IPS DF 4.7 (cell line): ENCODE measurements at regions not wholly inside any gene's neighbourhood (a gene's known extent, or its start where the extent isn't known, plus 50 kb on each side); places are given as distances from the start of the nearest gene placed in this dataset.

ENCODE experiments used
- DNase-seq: peaks from one replicate; pipeline ENCODE4 v3.0.0-alpha.2; 2013; ENCODE audit warnings: low spot score; ENCODE audit errors: extremely low read depth

GRCh38 chr17:12438212-12438611 lies 227.5 kb upstream of the MYOCD start:
- no peak for DNase-seq

DNA sequence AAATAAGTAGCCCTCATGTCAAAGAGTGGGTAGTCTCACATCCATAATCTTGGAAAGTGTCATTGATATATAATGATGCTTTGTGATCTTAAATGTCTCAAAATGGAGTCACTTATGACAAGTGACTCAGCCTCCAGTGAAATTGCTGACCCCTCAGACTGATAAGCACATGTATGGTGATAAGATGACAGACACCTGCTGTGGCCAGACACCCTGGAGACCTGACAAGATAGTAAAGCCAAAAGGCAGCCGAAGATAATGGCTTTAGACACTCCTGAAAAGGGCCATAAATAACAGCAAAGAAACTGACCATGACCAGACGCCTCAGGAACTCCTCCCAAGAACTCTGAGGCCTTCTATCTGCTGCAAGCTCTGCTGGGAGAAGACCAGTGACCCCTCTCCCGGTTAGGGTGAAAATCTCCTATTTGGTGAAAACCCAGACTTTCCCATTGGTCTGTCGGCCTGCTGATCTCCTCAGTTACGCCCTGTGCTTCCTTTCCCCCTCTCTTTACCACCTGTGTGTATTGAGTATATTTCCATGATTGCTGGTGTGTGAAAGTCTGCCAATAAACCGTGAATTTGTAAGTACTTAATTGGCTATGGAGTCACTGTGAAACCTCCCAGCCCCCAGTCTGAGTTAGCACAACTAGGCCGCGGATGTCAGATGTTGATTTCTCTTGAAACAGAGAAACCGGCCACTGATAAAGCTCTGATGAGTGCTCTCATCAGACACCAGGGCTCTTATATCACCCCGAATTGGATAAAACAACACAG lies 226.7 kb upstream of the MYOCD start:
- DNase-seq: no peak

- DNase-seq: no peak
Measured at GRCh38 chr17:12445331-12445730, 220.4 kb upstream of the MYOCD start.

GRCh38 chr17:12457493-12457892 lies 208.2 kb upstream of the MYOCD start:
- DNase-seq: no peak

- no peak for DNase-seq
Measured at GRCh38 chr17:12459736-12460135, 206.0 kb upstream of the MYOCD start.

GRCh38 chr17:12463102-12463501 lies 202.6 kb upstream of the MYOCD start:
- DNase-seq: no peak

DNA sequence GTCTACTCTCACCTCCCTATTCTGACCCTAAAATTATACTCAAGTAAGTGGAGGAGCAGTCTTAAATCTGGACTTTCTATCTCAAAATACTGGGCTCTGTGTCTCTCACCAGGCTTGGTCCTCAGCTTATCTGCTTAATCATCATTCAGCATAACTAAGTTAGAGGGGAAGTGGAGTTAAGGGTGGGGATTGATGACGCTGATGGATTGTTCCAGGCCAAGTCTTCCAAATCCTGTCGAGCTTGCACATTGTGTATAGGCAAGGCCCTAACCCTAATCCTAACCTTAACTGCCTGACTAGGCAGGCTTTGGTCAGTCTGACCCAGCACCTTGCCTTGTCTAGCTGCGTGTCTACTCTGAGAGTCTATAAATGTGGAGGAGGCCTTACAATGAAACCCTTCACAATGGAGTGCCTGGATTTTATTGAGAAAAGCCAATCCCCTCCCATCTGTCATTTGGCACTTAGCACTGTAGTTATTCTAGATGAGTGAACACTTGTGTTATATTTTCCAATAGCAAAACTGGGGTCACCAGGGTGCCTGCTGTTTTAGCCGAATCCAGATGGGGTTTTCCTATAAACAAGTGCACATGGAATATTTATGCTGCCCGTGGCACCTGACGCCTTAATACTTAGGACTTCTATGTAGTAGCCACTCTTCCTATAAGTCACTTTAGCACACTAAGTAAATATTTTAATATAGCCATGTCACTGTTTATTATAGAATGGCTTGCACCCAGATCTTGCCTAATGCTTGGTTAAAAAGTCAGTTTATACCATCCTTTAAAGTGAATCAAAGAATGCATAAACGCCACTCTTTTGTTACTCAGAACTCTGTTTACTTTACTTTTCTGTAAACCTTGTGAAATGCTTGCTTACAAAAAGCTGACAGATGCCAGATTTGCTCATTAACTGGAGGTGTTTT lies 193.2 kb upstream of the MYOCD start:
- no peak for DNase-seq

DNA sequence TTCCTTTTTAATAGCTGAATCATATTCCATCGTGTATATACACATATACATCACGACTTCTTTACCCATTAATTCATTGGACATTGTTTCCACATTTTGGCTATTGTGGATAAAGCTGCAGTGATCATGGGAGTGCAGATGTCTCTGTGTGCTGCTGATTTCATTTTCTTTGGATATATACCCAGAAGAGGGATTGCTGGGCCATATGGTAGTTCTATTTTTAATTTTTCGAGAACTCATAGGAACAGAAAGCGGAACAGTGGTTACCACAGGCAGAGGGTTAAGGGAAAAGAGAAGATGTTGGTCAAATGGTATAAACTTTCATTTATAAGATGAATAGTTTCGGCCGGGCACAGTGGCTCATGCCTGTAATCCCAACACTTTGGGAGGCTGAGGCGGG lies 187.4 kb upstream of the MYOCD start:
- no peak for DNase-seq

DNA sequence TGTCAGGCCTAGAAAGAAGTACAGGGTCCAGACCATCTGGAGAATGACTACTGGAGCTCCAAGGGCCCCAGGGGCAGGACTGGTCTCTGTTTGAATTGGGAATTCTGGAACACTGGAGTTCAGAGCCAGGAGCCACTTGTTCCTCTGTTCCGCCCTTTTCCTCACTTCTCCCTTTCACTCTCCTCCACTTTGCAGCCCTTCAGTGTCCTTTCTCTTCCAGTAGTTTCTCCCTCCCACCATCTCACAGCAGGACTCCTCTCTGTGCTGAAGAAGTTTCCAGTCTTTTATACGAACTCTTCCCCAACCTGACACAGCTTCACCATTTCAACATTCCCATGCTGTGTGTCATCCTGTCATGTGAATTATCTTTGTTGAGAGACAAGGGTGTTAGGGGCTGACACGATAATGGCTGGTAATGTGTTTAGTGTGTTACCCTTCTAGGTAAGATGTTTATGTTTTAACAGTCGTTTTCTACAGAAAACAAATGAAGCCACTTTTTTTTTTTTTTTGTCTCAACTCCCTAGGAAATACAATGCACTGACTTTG lies 180.3 kb upstream of the MYOCD start:
- DNase-seq: no peak

GRCh38 chr17:12489325-12489724 lies 176.4 kb upstream of the MYOCD start:
- DNase-seq: no peak

DNA sequence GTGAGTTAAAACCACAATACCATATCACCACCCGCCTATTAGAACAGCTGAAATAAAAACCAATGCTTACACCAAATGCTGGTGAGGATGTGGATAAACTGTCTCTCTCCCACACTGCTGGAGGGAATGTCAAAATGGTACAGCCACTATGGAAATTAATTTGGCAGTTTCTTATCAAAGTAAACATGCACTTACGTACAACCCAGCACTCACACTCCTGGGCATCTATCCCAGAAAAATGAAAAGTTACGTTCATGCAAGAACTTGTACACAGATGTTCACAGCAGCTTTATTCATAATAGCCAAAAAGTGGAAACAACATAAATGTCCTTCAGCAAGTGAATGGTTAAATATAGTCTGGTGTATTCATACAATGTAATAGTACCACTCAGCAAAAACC lies 173.2 kb upstream of the MYOCD start:
- no peak for DNase-seq

DNA sequence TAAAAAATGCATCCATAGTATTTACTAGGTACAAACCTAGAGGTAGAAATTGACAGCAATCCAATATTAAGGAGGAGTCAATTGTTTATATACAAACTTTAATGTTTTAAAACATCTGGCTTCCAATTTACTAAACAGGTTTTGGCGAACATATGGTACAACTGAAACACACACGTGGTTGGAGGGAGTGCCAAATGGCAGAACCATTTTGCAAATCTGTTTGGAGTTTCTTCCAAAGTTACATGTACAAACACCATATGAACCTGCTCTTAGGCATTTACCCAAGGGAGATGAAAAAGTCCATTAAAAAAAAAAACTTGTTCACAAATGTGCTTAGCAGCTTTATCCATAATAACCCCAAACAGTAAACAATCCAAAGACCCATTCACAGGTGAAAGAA lies 159.8 kb upstream of the MYOCD start:
- no peak for DNase-seq

- no peak for DNase-seq
Measured at GRCh38 chr17:12507026-12507595, 158.6 kb upstream of the MYOCD start.

DNA sequence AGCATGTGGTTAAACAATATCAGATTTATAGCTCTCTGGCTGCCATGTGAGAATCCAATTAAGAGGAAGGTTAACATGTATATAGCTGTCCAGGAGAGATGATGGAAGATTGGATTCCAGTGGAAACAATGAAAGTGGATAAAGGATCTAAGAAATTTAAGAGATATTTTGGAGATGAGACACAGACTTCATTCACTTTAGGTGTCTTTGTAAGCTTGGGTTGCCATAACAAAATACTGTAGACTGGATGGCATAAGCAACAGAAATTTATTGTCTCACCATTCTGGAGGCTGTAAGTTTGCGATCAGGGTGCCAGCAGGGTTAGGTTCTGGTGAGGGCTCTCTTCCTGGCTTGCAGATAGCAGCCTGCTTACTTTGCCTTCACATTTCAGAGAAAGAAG lies 155.9 kb upstream of the MYOCD start:
- DNase-seq: no peak

GRCh38 chr17:12510535-12510934 lies 155.2 kb upstream of the MYOCD start:
- no peak for DNase-seq

DNA sequence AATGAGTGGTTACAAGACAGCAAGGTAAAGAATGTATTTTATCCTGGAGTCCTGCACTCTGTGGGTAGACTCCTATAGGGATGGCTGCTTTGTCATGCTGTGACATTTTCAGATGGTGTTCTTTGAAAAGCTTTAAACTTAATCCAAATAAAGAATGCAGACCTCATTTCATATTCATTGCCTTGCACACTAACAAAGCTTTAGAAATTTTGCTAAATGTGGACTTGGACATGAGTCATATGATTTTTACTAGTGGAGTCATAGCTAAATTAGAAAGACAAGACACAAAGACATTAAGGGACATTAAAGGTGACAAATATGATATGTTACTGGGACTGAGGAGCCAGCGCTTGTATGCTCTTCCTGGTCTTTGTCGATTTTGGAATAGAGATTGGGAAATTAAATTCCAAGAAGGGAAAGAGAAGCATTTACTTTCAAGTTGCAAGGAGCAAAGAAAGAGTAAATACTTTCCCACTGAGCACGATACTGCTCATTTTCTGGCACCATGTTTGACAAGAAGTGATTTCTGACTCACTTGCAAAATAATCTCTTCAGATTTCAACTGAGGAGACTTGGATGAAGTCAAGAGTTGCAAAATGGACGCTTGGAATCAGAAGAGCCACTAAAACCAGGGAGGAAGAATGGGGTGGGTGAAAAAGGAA lies 152.9 kb upstream of the MYOCD start:
- DNase-seq: no peak

DNA sequence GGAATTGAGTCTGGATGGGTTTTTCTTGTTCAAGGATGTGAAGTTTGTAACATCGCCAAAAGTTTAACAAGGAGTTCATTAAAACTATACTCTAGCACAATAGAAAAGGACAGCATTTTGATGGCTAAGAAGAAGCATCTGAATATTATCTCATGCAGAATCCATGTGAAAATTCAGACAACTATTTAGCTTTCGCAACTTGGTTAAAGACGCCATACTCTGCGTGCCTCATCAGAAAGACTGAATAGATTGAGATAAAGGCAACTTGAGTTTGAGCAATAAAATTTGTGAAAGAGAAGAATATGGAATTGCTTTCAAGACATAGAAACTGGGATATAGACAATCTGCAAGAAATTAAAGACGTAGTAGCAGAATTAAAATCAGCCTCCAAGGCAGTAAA lies 151.1 kb upstream of the MYOCD start:
- no peak for DNase-seq

DNA sequence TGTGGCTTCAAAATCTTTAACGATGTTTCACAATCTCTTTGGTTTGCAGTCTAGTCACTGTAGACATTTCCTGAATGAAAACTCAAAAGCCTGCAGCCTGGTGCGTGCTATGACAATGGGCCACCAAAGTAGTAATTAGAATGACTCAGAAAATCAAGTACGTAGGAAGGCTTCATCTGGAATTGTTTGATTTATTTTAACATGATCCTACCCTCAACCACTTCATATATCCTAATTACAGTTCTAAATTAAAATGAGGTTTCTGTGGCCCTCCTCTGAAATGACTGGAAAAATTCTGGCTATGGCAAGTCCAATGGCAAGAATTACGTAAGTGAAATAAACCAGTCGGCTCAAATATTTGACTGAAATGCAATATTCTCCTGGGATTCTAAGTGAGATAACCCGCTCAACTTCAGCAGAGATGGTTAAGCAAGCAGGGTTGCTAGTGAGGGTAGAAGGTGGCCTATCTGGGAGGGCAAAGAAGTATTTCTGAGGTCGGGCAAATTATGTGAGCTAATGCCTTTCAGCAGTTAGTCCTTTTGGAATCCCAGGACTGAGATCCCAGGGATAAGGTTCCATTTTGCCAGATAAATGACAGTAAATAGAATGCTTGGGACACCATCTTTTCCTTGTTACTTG lies 145.6 kb upstream of the MYOCD start:
- no peak for DNase-seq

DNA sequence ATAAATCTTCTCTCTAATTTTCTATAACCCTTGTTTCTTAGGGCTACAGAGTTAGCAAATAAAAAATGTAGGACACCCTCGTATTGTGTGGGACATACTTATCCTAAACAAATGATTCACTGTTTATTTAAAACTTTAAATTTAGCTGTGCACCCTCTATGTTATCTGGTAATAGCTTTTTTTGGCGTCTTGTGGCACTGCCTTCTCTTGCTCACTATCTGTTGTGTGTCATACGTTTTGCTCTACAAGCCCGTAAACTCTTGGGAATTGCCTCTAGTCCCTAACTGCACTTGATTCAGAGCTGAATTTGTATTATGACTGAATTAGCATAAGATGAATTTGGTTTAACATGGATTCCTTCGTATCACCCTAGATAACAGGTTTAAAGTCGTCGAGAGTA lies 144.3 kb upstream of the MYOCD start:
- no peak for DNase-seq

DNA sequence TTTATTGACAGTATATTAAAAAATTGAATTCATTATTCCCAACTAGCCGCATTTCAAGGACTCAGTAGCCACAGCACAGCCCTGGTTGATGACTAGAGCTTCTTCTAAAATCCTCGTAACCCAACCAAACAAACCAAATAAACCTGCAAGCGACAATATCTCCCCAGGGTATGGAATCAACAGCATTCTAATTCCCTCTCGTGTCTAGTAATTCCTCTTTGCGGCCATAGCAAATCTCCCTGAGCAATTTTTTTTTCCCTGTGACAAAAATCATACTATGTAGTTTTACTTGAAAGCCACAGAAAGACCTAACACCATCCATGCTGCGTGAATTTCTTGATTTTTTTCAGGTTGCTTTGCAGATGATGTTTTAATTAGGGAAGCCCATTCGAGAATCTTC lies 143.4 kb upstream of the MYOCD start:
- no peak for DNase-seq

GRCh38 chr17:12522743-12523183 lies 142.9 kb upstream of the MYOCD start:
- no peak for DNase-seq
